NCI-H345 treated with DMSO at 0.1 percent for 48 hours (cell line): ENCODE measurements at regions not wholly inside any gene's neighbourhood (a gene's known extent, or its start where the extent isn't known, plus 50 kb on each side); places are given as distances from the start of the nearest gene placed in this dataset.

ENCODE experiments used
- DNase-seq: peaks from one replicate; lab custom pipeline; 2025; ENCODE audit not compliant: unreplicated experiment; lab: John Stamatoyannopoulos, UW

- DNase-seq: peak; percentile 56
Measured at GRCh38 chr11:133723056-133723455, 122.3 kb downstream of the SPATA19 start.

- no peak for DNase-seq
Measured at GRCh38 chr11:133720951-133721350, 124.4 kb downstream of the SPATA19 start.

- DNase-seq: no peak
Measured at GRCh38 chr11:133719532-133720235, 125.6 kb downstream of the SPATA19 start.

- DNase-seq: no peak
Measured at GRCh38 chr11:133718831-133719230, 126.5 kb downstream of the SPATA19 start.

DNA sequence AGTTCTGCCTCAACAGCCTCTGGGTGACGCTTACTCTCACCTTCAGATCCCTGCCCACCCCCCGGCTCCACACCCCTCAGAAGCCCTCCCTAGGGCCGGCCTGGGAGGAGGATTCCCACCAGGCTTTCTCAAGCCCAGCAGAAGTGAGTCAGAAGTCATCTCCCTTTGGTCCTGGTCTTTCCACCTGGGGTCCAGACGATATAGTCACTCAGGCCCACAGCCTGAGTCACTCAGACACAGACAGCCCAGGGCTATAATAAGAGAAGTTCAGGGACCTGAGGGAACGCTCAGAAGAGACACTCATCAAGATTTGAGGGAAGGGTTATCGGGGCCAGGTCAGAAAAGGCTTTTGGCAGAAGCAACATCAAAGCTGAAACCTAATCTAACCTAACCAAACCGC lies 127.1 kb downstream of the SPATA19 start:
- no peak for DNase-seq

GRCh38 chr11:133716602-133717001 lies 128.7 kb downstream of the SPATA19 start:
- DNase-seq: no peak

DNA sequence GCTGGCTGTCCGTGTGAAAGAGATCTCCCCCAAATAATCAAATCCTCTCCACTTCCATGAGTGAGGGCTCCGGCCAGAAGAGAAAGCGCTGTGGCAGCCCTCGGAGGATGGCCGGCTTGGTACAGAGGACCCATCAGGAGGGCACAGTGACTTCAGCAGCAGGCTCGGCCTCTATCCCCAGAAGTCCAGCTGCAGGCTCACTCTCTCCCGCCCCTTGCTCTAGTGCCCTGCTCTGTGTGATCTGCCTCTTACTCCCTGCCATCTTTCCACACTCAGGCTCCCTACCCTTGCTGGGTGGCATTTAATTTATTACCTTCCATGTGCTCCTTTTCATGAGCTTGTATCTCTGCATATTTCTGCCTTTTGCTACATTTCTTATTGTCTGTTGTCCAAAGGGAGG lies 129.7 kb downstream of the SPATA19 start:
- no peak for DNase-seq

GRCh38 chr11:133714471-133715375 lies 130.6 kb downstream of the SPATA19 start:
- DNase-seq: no peak

- no peak for DNase-seq
Measured at GRCh38 chr11:133713844-133714243, 131.5 kb downstream of the SPATA19 start.

DNA sequence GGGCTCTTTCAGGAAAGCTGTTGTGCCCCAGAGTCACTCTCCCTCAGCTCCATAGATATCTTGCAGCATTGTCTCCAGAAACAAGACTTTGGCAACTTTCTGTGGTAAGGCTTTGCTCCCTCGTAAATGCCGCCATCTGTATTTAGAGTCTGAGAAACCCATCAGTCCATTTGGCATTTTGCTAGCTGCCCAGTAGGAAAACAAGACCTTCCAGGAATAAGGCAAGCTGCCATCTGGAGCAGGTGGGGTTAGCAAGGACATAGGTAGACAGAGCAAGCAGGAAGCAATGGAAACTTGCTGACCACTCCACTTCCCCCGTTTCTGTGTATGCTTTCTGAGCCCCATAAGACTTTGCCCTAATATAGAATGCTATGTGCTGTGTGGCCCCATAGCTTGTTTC lies 131.9 kb downstream of the SPATA19 start:
- DNase-seq: no peak

- DNase-seq: no peak
Measured at GRCh38 chr11:133712051-133712560, 133.2 kb downstream of the SPATA19 start.

- DNase-seq: no peak
Measured at GRCh38 chr11:133711545-133711944, 133.8 kb downstream of the SPATA19 start.

DNA sequence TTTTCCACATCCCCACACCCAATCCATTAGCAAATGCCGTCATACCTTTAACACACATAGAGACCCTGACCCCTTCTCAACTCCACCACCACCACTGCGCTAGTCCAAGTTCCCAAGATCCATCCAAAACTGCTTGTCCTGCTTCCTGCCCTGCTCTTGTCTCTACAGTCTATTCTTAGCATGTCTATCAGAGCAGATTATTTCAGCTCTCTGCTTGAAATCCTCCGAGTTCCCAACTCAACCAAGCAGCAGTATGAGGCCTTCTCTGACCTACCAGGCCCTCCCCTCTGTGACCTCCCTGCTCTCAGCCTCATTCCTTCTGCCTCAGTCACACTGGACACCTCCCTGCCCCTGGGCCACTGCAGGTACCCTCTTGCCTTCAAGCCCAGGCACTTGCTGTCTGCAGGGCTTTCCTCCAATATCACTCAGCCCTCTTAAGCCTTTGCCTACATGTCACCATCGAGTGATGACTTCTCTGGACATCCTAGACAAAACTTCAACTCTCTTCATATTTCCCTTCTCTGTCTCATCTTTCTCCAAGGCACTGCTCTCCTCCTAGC lies 134.6 kb downstream of the SPATA19 start:
- no peak for DNase-seq

GRCh38 chr11:133710241-133710640 lies 135.1 kb downstream of the SPATA19 start:
- no peak for DNase-seq

DNA sequence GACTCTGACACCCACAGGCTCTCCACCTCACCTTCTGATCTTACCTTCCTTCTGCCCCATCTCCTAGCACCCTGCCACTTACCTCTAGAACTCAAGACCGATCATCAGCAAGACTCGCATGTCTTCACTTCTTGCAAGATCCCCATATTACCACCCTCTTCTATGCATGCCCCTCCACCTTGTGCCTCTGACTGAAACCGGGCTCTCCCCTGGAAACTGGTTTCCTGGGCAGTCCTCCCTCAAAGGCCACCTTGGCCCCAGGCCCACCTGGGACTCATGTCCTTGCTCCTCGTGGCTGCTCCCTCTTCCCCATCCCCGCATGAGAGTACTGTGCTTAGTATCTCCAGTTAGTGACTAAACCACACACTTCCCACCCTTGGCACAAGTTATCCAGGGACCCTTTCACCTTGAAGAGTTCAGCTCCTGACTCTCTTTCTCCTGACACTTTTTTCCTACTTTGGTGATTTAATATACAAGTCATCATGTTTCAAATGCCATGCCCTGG lies 136.7 kb downstream of the SPATA19 start:
- DNase-seq: no peak

- no peak for DNase-seq
Measured at GRCh38 chr11:133706925-133707794, 138.2 kb downstream of the SPATA19 start.

DNA sequence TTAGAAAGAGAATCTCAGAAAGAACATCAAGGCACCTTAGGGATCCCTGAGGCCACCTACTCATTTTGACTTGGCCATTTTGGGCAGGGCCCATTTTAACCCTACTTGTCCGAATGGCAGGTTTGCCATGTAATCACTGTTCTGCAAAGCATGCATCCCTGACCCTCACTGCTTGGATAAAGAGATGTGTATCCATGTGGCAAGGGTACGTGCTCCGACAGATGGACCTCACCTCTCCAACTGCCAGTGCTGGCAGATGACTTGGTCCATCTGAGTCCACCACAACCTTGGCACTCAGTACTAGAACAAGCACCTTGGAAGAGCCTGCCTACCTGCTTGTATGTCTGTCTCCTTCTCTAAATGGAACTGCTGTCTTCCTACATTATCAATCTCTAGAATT lies 139.4 kb downstream of the SPATA19 start:
- DNase-seq: no peak

DNA sequence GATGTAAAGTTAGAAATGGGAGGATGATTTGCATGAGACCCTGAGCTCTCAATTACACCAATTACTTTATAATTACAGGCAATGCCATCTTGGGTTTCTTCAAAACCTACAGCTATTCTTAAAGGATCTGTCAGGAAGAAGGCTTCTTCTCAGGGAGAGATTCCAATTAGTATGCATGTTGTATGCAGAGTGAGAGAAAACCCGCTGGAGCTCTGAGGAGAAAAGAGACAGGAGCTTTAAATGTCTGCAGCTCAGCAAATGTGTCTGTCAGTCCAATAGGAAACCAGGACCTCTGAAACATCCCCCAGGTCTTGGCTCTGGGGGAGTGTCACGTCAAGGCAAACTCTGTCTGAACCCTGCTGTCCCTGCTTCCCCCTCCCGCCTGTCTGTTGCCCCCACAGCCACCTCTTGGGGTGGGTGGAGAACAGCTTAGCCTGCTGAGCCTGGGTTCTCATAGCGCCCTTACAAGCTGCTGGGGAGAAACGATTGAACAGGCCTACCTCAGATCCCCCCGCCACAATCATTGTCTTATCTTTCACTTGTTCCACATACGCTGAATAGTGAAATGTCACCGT lies 140.2 kb downstream of the SPATA19 start:
- no peak for DNase-seq

DNA sequence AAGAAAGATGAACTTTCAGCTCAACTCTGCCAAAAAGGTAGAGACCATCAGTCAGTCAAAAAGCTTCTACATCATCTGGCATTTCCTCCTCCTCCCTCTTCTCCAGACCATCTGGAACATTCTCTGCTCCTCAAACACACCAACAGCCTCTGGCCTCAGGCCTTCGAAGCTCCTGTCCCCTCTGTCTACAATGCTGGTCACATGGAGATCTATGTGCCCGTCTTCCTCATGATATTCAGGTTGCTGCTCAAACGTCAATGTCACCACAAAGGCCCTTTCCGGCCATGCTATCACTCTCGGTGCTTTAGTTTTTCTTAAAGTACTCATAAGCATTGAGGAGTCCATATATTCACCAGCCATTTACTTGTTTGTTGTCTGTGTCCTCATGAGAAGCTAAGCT lies 146.2 kb downstream of the SPATA19 start:
- DNase-seq: no peak

GRCh38 chr11:133698654-133699053 lies 146.7 kb downstream of the SPATA19 start:
- DNase-seq: no peak
